ENCODE measurements at regions not wholly inside any gene's neighbourhood (a gene's known extent, or its start where the extent isn't known, plus 50 kb on each side); places are given as distances from the start of the nearest gene placed in this dataset.

- Histone ChIP-seq H3K9me2 (replicated peaks; ENCODE audit: low read length) (no peaks in the 10 kb centered on the region), H2AFZ (ENCODE audit: low read length) (no peak overlapping the region), H3K4me1 (ENCODE audit: insufficient read depth, low read length) (peaks cover 9% of the 10 kb centered on the region), H3K4me3 (ENCODE audit: low read length) (no peak overlapping the region), H4K20me1 (ENCODE audit: low read length) (no peaks in the 10 kb centered on the region), H3K9ac (ENCODE audit: low read length) (no peak overlapping the region), H3K4me2 (ENCODE audit: low read length) (no peak overlapping the region), H3K9me3 (ENCODE audit: low read length) (no peaks in the 10 kb centered on the region), H3K36me3 (ENCODE audit: low read depth, low read length) (no peaks in the 10 kb centered on the region), H3F3A (ENCODE audit: low read length, unreplicated experiment) (no peaks in the 10 kb centered on the region), H3K27ac (ENCODE audit: low read length) (0 out of 2 replicates have a peak overlapping the region, but pooled peaks have one; percentile 2), H3K27me3 (ENCODE audit: low read length) (no peaks in the 10 kb centered on the region), H3K79me2 (ENCODE audit: low read length) (no peaks in the 10 kb centered on the region)
- TF ChIP-seq CTCF (conservative IDR thresholded peaks at IDR 0.05; ENCODE audit: low read depth, low read length), result no peak
- no peak for TF ChIP-seq EZH2phosphoT487 (IDR thresholded peaks at IDR 0.05; ENCODE audit: borderline replicate concordance, low read length)
- no peak for TF ChIP-seq EZH2 (IDR thresholded peaks at IDR 0.05; ENCODE audit: low read length, unreplicated experiment)
- DNase-seq (peak; percentile 41), ATAC-seq (peak; percentile 83)
- no TSS peak for BruUV-seq (replicated peaks)
- POLR2A ChIA-PET (ENCODE audit: unreplicated experiment), result no interaction called here
- intact Hi-C loops (cut with micrococcal nuclease), result no loop called here
- CTCF ChIA-PET, result no interaction called here
Observed at GRCh38 chr12:78457938-78458337, 406.6 kb upstream of the SYT1 start.

- ChIA-PET POLR2A (ENCODE audit: unreplicated experiment) (no interaction called here), CTCF (interaction anchor here (0.6 to 1.4 kb wide), 7 partner anchors 78 to 874 kb away, joined by 3 to 14 read pairs (median 3); no protein-coding TSS in a partner anchor)
- intact Hi-C loops (cut with micrococcal nuclease), result loop anchor here (1.0 to 10.0 kb wide), 5 partner anchors 174 to 877 kb away; no protein-coding TSS in a partner anchor
- ATAC-seq (peak; percentile 80), DNase-seq (peak; percentile 64)
- no TSS peak for BruUV-seq (replicated peaks)
- Histone ChIP-seq H2AFZ (ENCODE audit: low read length) (no peak overlapping the region), H3K79me2 (ENCODE audit: low read length) (no peaks in the 10 kb centered on the region), H3K9ac (ENCODE audit: low read length) (no peak overlapping the region), H3K4me3 (ENCODE audit: low read length) (no peak overlapping the region), H3K9me3 (ENCODE audit: low read length) (no peaks in the 10 kb centered on the region), H3K4me1 (ENCODE audit: insufficient read depth, low read length) (no peaks in the 10 kb centered on the region), H4K20me1 (ENCODE audit: low read length) (no peaks in the 10 kb centered on the region), H3K27ac (ENCODE audit: low read length) (no peak overlapping the region), H3F3A (ENCODE audit: low read length, unreplicated experiment) (no peaks in the 10 kb centered on the region), H3K36me3 (ENCODE audit: low read depth, low read length) (no peaks in the 10 kb centered on the region), H3K9me2 (replicated peaks; ENCODE audit: low read length) (no peaks in the 10 kb centered on the region), H3K27me3 (ENCODE audit: low read length) (no peaks in the 10 kb centered on the region), H3K4me2 (ENCODE audit: low read length) (no peak overlapping the region)
- TF ChIP-seq EZH2 (IDR thresholded peaks at IDR 0.05; ENCODE audit: low read length, unreplicated experiment) (no peak), EZH2phosphoT487 (IDR thresholded peaks at IDR 0.05; ENCODE audit: borderline replicate concordance, low read length) (no peak), CTCF (conservative IDR thresholded peaks at IDR 0.05; ENCODE audit: low read depth, low read length) (peak; percentile 81)
Observed at GRCh38 chr12:78470354-78471195, 394.0 kb upstream of the SYT1 start.

- Histone ChIP-seq H3K4me1 (ENCODE audit: insufficient read depth, low read length) (no peaks in the 10 kb centered on the region), H3K9ac (ENCODE audit: low read length) (no peak overlapping the region), H3F3A (ENCODE audit: low read length, unreplicated experiment) (no peaks in the 10 kb centered on the region), H3K4me2 (ENCODE audit: low read length) (no peak overlapping the region), H3K27ac (ENCODE audit: low read length) (no peak overlapping the region), H2AFZ (ENCODE audit: low read length) (no peak overlapping the region), H3K4me3 (ENCODE audit: low read length) (no peak overlapping the region), H3K9me3 (ENCODE audit: low read length) (no peaks in the 10 kb centered on the region), H3K27me3 (ENCODE audit: low read length) (no peaks in the 10 kb centered on the region), H3K79me2 (ENCODE audit: low read length) (no peaks in the 10 kb centered on the region), H4K20me1 (ENCODE audit: low read length) (no peaks in the 10 kb centered on the region), H3K9me2 (replicated peaks; ENCODE audit: low read length) (no peaks in the 10 kb centered on the region), H3K36me3 (ENCODE audit: low read depth, low read length) (no peaks in the 10 kb centered on the region)
- DNase-seq (peak; percentile 38), ATAC-seq (no peak)
- POLR2A ChIA-PET (ENCODE audit: unreplicated experiment), result no interaction called here
- BruUV-seq (replicated peaks), result no TSS peak
- TF ChIP-seq CTCF (conservative IDR thresholded peaks at IDR 0.05; ENCODE audit: low read depth, low read length), result no peak
- TF ChIP-seq EZH2phosphoT487 (IDR thresholded peaks at IDR 0.05; ENCODE audit: borderline replicate concordance, low read length), result no peak
- no peak for TF ChIP-seq EZH2 (IDR thresholded peaks at IDR 0.05; ENCODE audit: low read length, unreplicated experiment)
- CTCF ChIA-PET, result no interaction called here
- intact Hi-C loops (cut with micrococcal nuclease), result loop anchor here (5.0 to 10.0 kb wide), 2 partner anchors 172 to 874 kb away; no protein-coding TSS in a partner anchor
Observed at GRCh38 chr12:78473136-78473535, 391.4 kb upstream of the SYT1 start.
